GM12873 (cell line): ENCODE measurements at regions not wholly inside any gene's neighbourhood (a gene's known extent, or its start where the extent isn't known, plus 50 kb on each side); places are given as distances from the start of the nearest gene placed in this dataset.

Experiments
- TF ChIP-seq, protein P1 (sequence below): IDR thresholded peaks from 2 replicates; pipeline ENCODE4 v1.5.1; 2012; ENCODE audit warnings: low read depth, mild to moderate bottlenecking, moderate library complexity, low read length, control low read depth; ENCODE audit not compliant: insufficient read depth; ENCODE audit errors: missing control alignments

GRCh38 chr5:144035046-144035740 is 135.3 kb downstream of the YIPF5 start:
- TF ChIP-seq, protein P1, sequence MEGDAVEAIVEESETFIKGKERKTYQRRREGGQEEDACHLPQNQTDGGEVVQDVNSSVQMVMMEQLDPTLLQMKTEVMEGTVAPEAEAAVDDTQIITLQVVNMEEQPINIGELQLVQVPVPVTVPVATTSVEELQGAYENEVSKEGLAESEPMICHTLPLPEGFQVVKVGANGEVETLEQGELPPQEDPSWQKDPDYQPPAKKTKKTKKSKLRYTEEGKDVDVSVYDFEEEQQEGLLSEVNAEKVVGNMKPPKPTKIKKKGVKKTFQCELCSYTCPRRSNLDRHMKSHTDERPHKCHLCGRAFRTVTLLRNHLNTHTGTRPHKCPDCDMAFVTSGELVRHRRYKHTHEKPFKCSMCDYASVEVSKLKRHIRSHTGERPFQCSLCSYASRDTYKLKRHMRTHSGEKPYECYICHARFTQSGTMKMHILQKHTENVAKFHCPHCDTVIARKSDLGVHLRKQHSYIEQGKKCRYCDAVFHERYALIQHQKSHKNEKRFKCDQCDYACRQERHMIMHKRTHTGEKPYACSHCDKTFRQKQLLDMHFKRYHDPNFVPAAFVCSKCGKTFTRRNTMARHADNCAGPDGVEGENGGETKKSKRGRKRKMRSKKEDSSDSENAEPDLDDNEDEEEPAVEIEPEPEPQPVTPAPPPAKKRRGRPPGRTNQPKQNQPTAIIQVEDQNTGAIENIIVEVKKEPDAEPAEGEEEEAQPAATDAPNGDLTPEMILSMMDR, result no peak

DNA sequence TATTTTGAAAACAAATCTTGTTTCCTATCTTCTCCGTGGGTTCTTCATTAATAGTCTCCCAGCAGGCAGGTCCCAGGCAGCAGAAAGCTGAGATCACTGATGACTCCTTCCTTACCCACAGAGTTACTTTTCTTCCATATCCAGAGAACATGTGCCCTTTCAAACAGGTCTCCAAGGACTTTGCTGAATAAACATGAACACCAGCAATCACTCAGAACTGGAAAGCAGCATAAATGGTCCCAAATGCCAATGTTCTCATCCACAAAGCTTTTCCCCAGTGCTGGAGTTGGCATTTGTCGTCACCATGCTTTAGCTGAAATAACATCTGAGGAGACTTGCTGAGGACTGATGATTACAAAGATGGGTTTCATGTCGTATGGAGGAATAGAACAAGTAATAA is 134.0 kb downstream of the YIPF5 start:
- TF ChIP-seq, protein P1, result no peak

DNA sequence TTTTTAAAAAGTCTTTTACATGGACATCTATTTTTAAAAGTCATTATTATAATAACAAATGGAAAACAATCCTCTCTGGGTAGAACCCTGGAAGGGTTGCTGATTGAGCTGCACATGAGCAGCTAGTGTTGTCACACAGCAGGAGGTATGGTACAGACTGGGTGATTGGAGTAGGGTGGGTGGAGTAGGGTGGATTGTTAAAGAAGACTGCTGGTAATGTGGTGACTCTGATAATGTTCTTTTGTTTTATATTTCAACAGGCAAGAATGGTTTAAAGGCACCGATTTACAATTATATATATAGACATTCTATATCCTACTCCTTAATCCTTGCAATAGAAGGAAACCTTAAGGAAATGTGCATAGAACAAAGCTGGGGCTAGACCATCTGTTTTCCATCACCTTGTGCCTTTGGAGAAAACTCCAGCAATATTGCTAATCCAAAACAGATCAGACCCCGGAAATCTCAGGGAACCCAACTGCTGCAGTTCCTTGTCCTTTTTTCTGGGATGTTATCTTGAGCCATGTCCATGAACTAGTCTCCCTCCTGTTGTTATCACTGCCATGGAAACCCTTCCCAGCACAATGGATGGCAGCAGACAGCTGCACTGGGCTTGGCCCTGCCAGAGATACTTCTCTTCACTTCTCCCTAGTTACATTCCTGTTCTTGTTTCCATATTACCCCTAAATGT is 129.7 kb downstream of the YIPF5 start:
- TF ChIP-seq, protein P1, result no peak

GRCh38 chr5:144042156-144042555 is 128.3 kb downstream of the YIPF5 start:
- TF ChIP-seq, protein P1, result no peak

GRCh38 chr5:144048259-144048856 is 122.1 kb downstream of the YIPF5 start:
- TF ChIP-seq, protein P1, result no peak

- TF ChIP-seq, protein P1, result no peak
Measured at GRCh38 chr5:144060598-144060997, 109.9 kb downstream of the YIPF5 start.

DNA sequence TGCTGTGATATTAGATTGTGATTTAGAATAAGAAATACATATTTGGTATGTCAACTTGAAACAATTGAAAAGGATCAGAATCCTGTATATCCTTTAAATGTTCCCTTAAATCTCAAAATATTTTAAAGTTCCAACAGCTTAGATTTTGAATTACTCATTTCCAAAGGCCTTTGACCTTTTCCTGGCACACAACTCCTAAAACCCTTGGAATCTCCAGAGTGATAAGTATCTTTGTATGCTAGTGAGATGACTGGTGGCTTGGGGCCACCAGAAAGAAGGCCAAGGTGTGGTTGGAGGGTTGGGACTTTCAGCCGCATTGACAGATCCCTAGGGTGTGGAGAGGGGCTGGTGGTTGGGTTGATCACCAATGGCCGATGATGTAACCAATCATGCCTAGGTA is 104.7 kb downstream of the YIPF5 start:
- TF ChIP-seq, protein P1, result no peak
